H1 (cell line): ENCODE measurements at regions not wholly inside any gene's neighbourhood (a gene's known extent, or its start where the extent isn't known, plus 50 kb on each side); places are given as distances from the start of the nearest gene placed in this dataset.

ENCODE experiments used
- CTCF ChIA-PET: fragments of 300-600 bp; sonication (Branson Sonifier 250); formaldehyde crosslinking; loops from one replicate; lab custom pipeline; 2021; ENCODE audit not compliant: partially characterized antibody; lab: Charles Lee
- POLR2A ChIA-PET: fragments of 300-600 bp; sonication (Branson Sonifier 250); formaldehyde crosslinking; loops from one replicate; lab custom pipeline; 2021; ENCODE audit warnings: inconsistent platforms; ENCODE audit not compliant: partially characterized antibody; lab: Charles Lee
- DNase-seq, 2 experiments: peaks; one replicate each; pipeline versions ENCODE4 v3.0.0 to v3.0.0-alpha.2; 2010 to 2022; ENCODE audit warnings: low spot score in 2 of 2, low read depth in 1 of 2, mixed read lengths in 1 of 2
- FAIRE-seq: peaks from 2 replicates; lab custom pipeline; 2011; peaks lifted over from hg19 to GRCh38; lab: Jason Lieb, UNC
- H2AFZ ChIP-seq: 2 replicates; pipeline ENCODE4 v1.8.1; 2012; ENCODE audit warnings: low read length, inconsistent platforms
- H2AK5ac ChIP-seq: 2 replicates; pipeline ENCODE4 v1.6.1; 2013; ENCODE audit warnings: low read depth, low read length
- H2BK120ac ChIP-seq: replicated peaks from 2 replicates; pipeline ENCODE3; 2013; ENCODE audit warnings: low read depth, low read length, inconsistent platforms
- H2BK12ac ChIP-seq: 2 replicates; pipeline ENCODE4 v1.6.1; 2013; ENCODE audit warnings: low read depth, low read length
- H2BK15ac ChIP-seq: 2 replicates; pipeline ENCODE4 v1.6.1; 2013; ENCODE audit warnings: low read length
- H2BK20ac ChIP-seq: 2 replicates; pipeline ENCODE4 v1.6.1; 2013; ENCODE audit warnings: low read length
- H2BK5ac ChIP-seq: 2 replicates; pipeline ENCODE4 v1.6.1; 2013; ENCODE audit warnings: low read depth, low read length
- H3K14ac ChIP-seq: 2 replicates; pipeline ENCODE4 v1.6.1; 2013; ENCODE audit warnings: inconsistent platforms; ENCODE audit not compliant: insufficient read length
- H3K18ac ChIP-seq: 2 replicates; pipeline ENCODE4 v1.6.1; 2013; ENCODE audit warnings: low read length; ENCODE audit errors: extremely low read depth
- H3K23ac ChIP-seq: 2 replicates; pipeline ENCODE4 v1.6.1; 2013; ENCODE audit warnings: inconsistent platforms; ENCODE audit not compliant: insufficient read length
- H3K23me2 ChIP-seq: 2 replicates; pipeline ENCODE4 v1.6.1; 2013; ENCODE audit warnings: low read depth, low read length
- H3K27ac ChIP-seq: 2 replicates; pipeline ENCODE4 v1.6.1; 2011; ENCODE audit warnings: low read depth, low read length, inconsistent platforms
- H3K27me3 ChIP-seq, 4 experiments: replicated peaks in 1 of 4; 1 replicate in 1 of 4; 2 replicates in 3 of 4; pipeline versions ENCODE4 v1.6.1 to v1.8.1; 2011 to 2013; ENCODE audit warnings: low read length in 3 of 4, mild to moderate bottlenecking in 3 of 4, inconsistent platforms in 2 of 4, mixed read lengths in 2 of 4, moderate library complexity in 1 of 4; ENCODE audit not compliant: control insufficient read depth in 3 of 4, insufficient read depth in 3 of 4; ENCODE audit errors: extremely low read depth in 1 of 4
- H3K36me3 ChIP-seq, 4 experiments: 2 replicates each; pipeline versions ENCODE4 v1.6.1 to v1.8.1; 2011 to 2013; ENCODE audit warnings: mild to moderate bottlenecking in 4 of 4, low read length in 3 of 4, moderate library complexity in 2 of 4, control low read depth in 1 of 4, inconsistent platforms in 1 of 4; ENCODE audit not compliant: insufficient read depth in 4 of 4, control insufficient read depth in 2 of 4
- H3K4ac ChIP-seq: replicated peaks from 2 replicates; pipeline ENCODE3; 2013; ENCODE audit warnings: low read length, low read depth, mixed read lengths, inconsistent platforms; ENCODE audit not compliant: insufficient read length
- H3K4me1 ChIP-seq, 4 experiments: replicated peaks in 1 of 4; 1 replicate in 1 of 4; 2 replicates in 3 of 4; pipeline versions ENCODE4 v1.6.1 to v1.8.1; 2011 to 2013; ENCODE audit warnings: low read length in 3 of 4, inconsistent platforms in 2 of 4, mixed read lengths in 1 of 4; ENCODE audit not compliant: insufficient read depth in 4 of 4, control insufficient read depth in 3 of 4
- H3K4me2 ChIP-seq, 2 experiments: 2 replicates each; pipeline versions ENCODE4 v1.6.1 to v1.8.1; 2011 to 2013; ENCODE audit warnings: low read depth in 2 of 2, low read length in 2 of 2, control low read depth in 1 of 2, inconsistent platforms in 1 of 2, mild to moderate bottlenecking in 1 of 2; ENCODE audit not compliant: insufficient read depth in 1 of 2
- H3K4me3 ChIP-seq, 4 experiments: fragments of 200-600, 300-600 bp in 1 of 4; sonication (generic), shearing (Covaris generic), sonication (Bioruptor Twin) in 1 of 4; 2 replicates each; pipeline versions ENCODE4 v1.5.1 to v1.8.1; 2011 to 2016; ENCODE audit warnings: low read length in 4 of 4, low read depth in 3 of 4, control low read depth in 2 of 4, inconsistent platforms in 2 of 4, mild to moderate bottlenecking in 2 of 4, mixed read lengths in 1 of 4, moderate library complexity in 1 of 4; ENCODE audit not compliant: insufficient read depth in 2 of 4; ENCODE audit errors: extremely low read depth in 1 of 4
- H3K56ac ChIP-seq: replicated peaks from 2 replicates; pipeline ENCODE3; 2013; ENCODE audit warnings: low read depth, mild to moderate bottlenecking, mixed read lengths, low read length, inconsistent platforms; ENCODE audit not compliant: insufficient read length
- H3K79me1 ChIP-seq: 2 replicates; pipeline ENCODE4 v1.6.1; 2013; ENCODE audit warnings: low read depth, low read length, control low read depth
- H3K79me2 ChIP-seq, 2 experiments: 2 replicates each; pipeline versions ENCODE4 v1.6.1 to v1.8.1; 2012 to 2013; ENCODE audit warnings: low read length in 2 of 2, mild to moderate bottlenecking in 2 of 2, inconsistent platforms in 1 of 2; ENCODE audit not compliant: insufficient read depth in 2 of 2, control insufficient read depth in 1 of 2
- H3K9ac ChIP-seq, 4 experiments: replicated peaks in 1 of 4; 1 replicate in 1 of 4; 2 replicates in 3 of 4; pipeline versions ENCODE4 v1.6.1 to v1.8.1; 2011 to 2013; ENCODE audit warnings: low read depth in 3 of 4, low read length in 3 of 4, control low read depth in 2 of 4, mild to moderate bottlenecking in 2 of 4, moderate library complexity in 2 of 4, inconsistent platforms in 1 of 4; ENCODE audit errors: extremely low read depth in 1 of 4
- H3K9me3 ChIP-seq, 2 experiments: 2 replicates each; pipeline versions ENCODE4 v1.6.1 to v1.8.1; 2012 to 2013; ENCODE audit warnings: mild to moderate bottlenecking in 2 of 2, moderate library complexity in 2 of 2, control low read depth in 1 of 2, inconsistent platforms in 1 of 2, low read depth in 1 of 2, low read length in 1 of 2, mixed read lengths in 1 of 2; ENCODE audit not compliant: insufficient read depth in 2 of 2
- H4K20me1 ChIP-seq, 2 experiments: replicated peaks in 1 of 2; 2 replicates each; pipeline versions ENCODE3 to v1.8.1; 2011 to 2013; ENCODE audit warnings: inconsistent platforms in 2 of 2, low read length in 2 of 2, mild to moderate bottlenecking in 1 of 2; ENCODE audit not compliant: insufficient read depth in 2 of 2, control insufficient read depth in 1 of 2
- H4K5ac ChIP-seq: 2 replicates; pipeline ENCODE4 v1.6.1; 2013; ENCODE audit warnings: low read length, low read depth, mixed read lengths, inconsistent platforms; ENCODE audit not compliant: insufficient read length
- H4K8ac ChIP-seq: 2 replicates; pipeline ENCODE4 v1.8.0; 2013; ENCODE audit warnings: mild to moderate bottlenecking, moderate library complexity, low read length, inconsistent platforms; ENCODE audit not compliant: insufficient read depth; ENCODE audit errors: extremely low read depth
- H4K91ac ChIP-seq: replicated peaks from 2 replicates; pipeline ENCODE3; 2013; ENCODE audit warnings: low read length, mixed read lengths, inconsistent platforms; ENCODE audit not compliant: insufficient read length
- ATF3 ChIP-seq: IDR thresholded peaks from 2 replicates; pipeline ENCODE4 v1.6.1; 2011; ENCODE audit warnings: low read depth, mild to moderate bottlenecking, low read length; ENCODE audit not compliant: insufficient read depth
- CBX8 ChIP-seq: fragments of 300-800, 300-1000 bp; sonication (generic); IDR thresholded peaks from 2 replicates; pipeline ENCODE4 v1.7.1; 2016; ENCODE audit warnings: low read depth, low read length, borderline replicate concordance
- CREB1 ChIP-seq: IDR thresholded peaks from 2 replicates; pipeline ENCODE4 v1.6.1; 2012; ENCODE audit warnings: inconsistent platforms
- EP300 ChIP-seq, 2 experiments: IDR thresholded peaks; 1 replicate in 1 of 2; 2 replicates in 1 of 2; pipeline ENCODE4 v1.6.1; 2011 to 2012; ENCODE audit warnings: low read depth in 2 of 2, low read length in 2 of 2, mild to moderate bottlenecking in 2 of 2, borderline replicate concordance in 1 of 2, inconsistent platforms in 1 of 2, moderate library complexity in 1 of 2
- GABPA ChIP-seq: IDR thresholded peaks from 2 replicates; pipeline ENCODE4 v1.6.1; 2011; ENCODE audit warnings: mild to moderate bottlenecking, low read length, moderate library complexity, borderline replicate concordance; ENCODE audit not compliant: insufficient read depth
- HDAC6 ChIP-seq: IDR thresholded peaks from one replicate; pipeline ENCODE4 v1.7.1; 2012; ENCODE audit warnings: low read depth, mild to moderate bottlenecking, inconsistent platforms, low read length, moderate library complexity
- JUND ChIP-seq: IDR thresholded peaks from 2 replicates; pipeline ENCODE4 v1.6.1; 2011; ENCODE audit warnings: mild to moderate bottlenecking, improper control_type of control experiment, low read length
- MAX ChIP-seq: IDR thresholded peaks from 2 replicates; pipeline ENCODE4 v1.6.1; 2012; ENCODE audit warnings: inconsistent platforms
- RBBP5 ChIP-seq: IDR thresholded peaks from 2 replicates; pipeline ENCODE4 v1.7.1; 2012; ENCODE audit warnings: low read depth, mild to moderate bottlenecking, inconsistent platforms, low read length, moderate library complexity, borderline replicate concordance
- RXRA ChIP-seq: IDR thresholded peaks from 2 replicates; pipeline ENCODE4 v1.6.1; 2011; ENCODE audit warnings: low read depth, mild to moderate bottlenecking, low read length, moderate library complexity; ENCODE audit not compliant: insufficient read depth
- SP1 ChIP-seq: IDR thresholded peaks from 2 replicates; pipeline ENCODE4 v1.6.1; 2011; ENCODE audit warnings: low read depth, low read length
- TAF1 ChIP-seq: IDR thresholded peaks from 2 replicates; pipeline ENCODE4 v1.6.1; 2011; ENCODE audit warnings: mild to moderate bottlenecking, low read depth, low read length
- TAF7 ChIP-seq: optimal IDR thresholded peaks from 2 replicates; pipeline ENCODE3; 2011; ENCODE audit warnings: low read depth, mild to moderate bottlenecking, inconsistent platforms, low read length, moderate library complexity, borderline replicate concordance
- ZNF274 ChIP-seq: IDR thresholded peaks from 2 replicates; pipeline ENCODE4 v1.7.0; 2012; ENCODE audit warnings: low read length, borderline replicate concordance; ENCODE audit errors: extremely low read depth
- WGBS, 2 experiments: shearing (Covaris generic) in 1 of 2; methylation state at CpG; one replicate each; pipeline versions ENCODE4 v1.1.6 to v1.1.7; 2013 to 2015; ENCODE audit warnings: low lambda C conversion rate in 2 of 2, mixed read lengths in 2 of 2, inconsistent platforms in 1 of 2, low coverage in 1 of 2, missing lambda C conversion rate in 1 of 2; ENCODE audit not compliant: insufficient replicate concordance in 2 of 2, insufficient coverage in 1 of 2, insufficient read length in 1 of 2; ENCODE audit errors: extremely low coverage in 1 of 2, missing lambda C conversion rate in 1 of 2; 5-methylcytosine and 5-hydroxymethylcytosine counted together

GRCh38 chr3:148214705-148215104 lies 483.0 kb upstream of the AGTR1 start:
- no peak overlapping the region for H4K91ac ChIP-seq
- no peak overlapping the region for H3K18ac ChIP-seq
- no peaks in the 10 kb centered on the region for H3K79me1 ChIP-seq
- no peak overlapping the region for H3K23ac ChIP-seq
- no peak overlapping the region for H3K4ac ChIP-seq
- no peak overlapping the region for H2BK120ac ChIP-seq
- H3K14ac ChIP-seq, result no peak overlapping the region
- CTCF ChIA-PET, result interaction anchor here (1.5 to 1.7 kb wide), 2 partner anchors 10 to 12 kb away, joined by 3 to 4 read pairs; no protein-coding TSS in a partner anchor
- no peaks in the 10 kb centered on the region for H4K20me1 ChIP-seq
- no peak overlapping the region for H2BK12ac ChIP-seq
- 89% methylated on average over 3 of the region's 3 CpGs; no CpG with 5 or more reads in 1 of the 2 experiments for WGBS, 2 experiments
- H3K27me3 ChIP-seq, result no peaks in the 10 kb centered on the region
- no peak overlapping the region for H3K4me2 ChIP-seq
- no peaks in the 10 kb centered on the region for H3K9me3 ChIP-seq
- FAIRE-seq, result no peak
- H4K5ac ChIP-seq, result no peak overlapping the region
- no peaks in the 10 kb centered on the region for H3K79me2 ChIP-seq
- no peak overlapping the region for H2BK5ac ChIP-seq
- H2BK20ac ChIP-seq, result no peak overlapping the region
- H4K8ac ChIP-seq, result no peak overlapping the region
- H2BK15ac ChIP-seq, result no peak overlapping the region
- no peaks in the 10 kb centered on the region for H3K36me3 ChIP-seq
- no peak overlapping the region for H3K56ac ChIP-seq
- H3K27ac ChIP-seq, result no peak overlapping the region
- 0 out of 2 replicates have a peak, but pooled peaks cover 1% of the 10 kb centered on the region for H3K23me2 ChIP-seq
- H2AK5ac ChIP-seq, result no peak overlapping the region
- POLR2A ChIA-PET, result no interaction called here
- no peaks in the 10 kb centered on the region; a peak in 1 of 7 replicates for H3K4me1 ChIP-seq
- DNase-seq, result no peak
- H2AFZ ChIP-seq, result no peak overlapping the region
- H3K9ac ChIP-seq, result no peak overlapping the region
- H3K4me3 ChIP-seq, result no peak overlapping the region
- no peak for TF ChIP-seq TAF7
- TF ChIP-seq EP300 (IDR thresholded peaks at IDR 0.05; ENCODE audit: borderline replicate concordance in 1 of 2, low read depth in 2 of 2, low read length in 2 of 2), result no peak
- TF ChIP-seq MAX, result no peak
- TF ChIP-seq CBX8, result no peak
- no peak for TF ChIP-seq ATF3
- TF ChIP-seq SP1, result no peak
- TF ChIP-seq TAF1, result no peak
- TF ChIP-seq CREB1, result no peak
- no peak for TF ChIP-seq JUND
- no peak for TF ChIP-seq RBBP5
- TF ChIP-seq ZNF274, result no peak
- no peak for TF ChIP-seq HDAC6
- TF ChIP-seq RXRA, result no peak
- TF ChIP-seq GABPA, result no peak
